HCT116 (cell line): ENCODE measurements at regions not wholly inside any gene's neighbourhood (a gene's known extent, or its start where the extent isn't known, plus 50 kb on each side); places are given as distances from the start of the nearest gene placed in this dataset.

Experiments
- ATAC-seq: fragments of 200-7000 bp; cut with Tn5 transposase; 2 replicates; pipeline ENCODE4 v1.9.1; 2020; ENCODE audit warnings: mild to moderate bottlenecking, moderate library complexity
- BruUV-seq: library from RNA; stranded (reverse); fragments of 400-500 nt; replicated peaks from 2 replicates; lab custom pipeline; 2021; lab: Mats Ljungman, UMichigan
- CTCF ChIA-PET: fragments of 300-600 bp; sonication (Branson Sonifier 250); formaldehyde crosslinking; loops from one replicate; lab custom pipeline; 2021; ENCODE audit warnings: antibody characterized with exemption; lab: Charles Lee
- POLR2A ChIA-PET: fragments of 300-600, 350-600 bp; sonication (Branson Sonifier 250); formaldehyde crosslinking; loops from one replicate; lab custom pipeline; 2021; ENCODE audit warnings: antibody characterized with exemption; lab: Charles Lee
- RAD21 ChIA-PET, 2 experiments: fragments of 300-600 bp; sonication (Branson Sonifier 250); formaldehyde crosslinking; loops; one replicate each; lab custom pipeline; 2023; ENCODE audit warnings: low total read pairs in 2 of 2; ENCODE audit not compliant: uncharacterized antibody in 2 of 2, unreplicated experiment in 2 of 2, low non-redundant PET in 1 of 2; lab: Charles Lee
- DNase-seq: peaks from one replicate; pipeline ENCODE4 v3.0.0-alpha.2; 2010; ENCODE audit warnings: low read depth, low spot score
- H2AFZ ChIP-seq: fragments of 200-600 bp; shearing (Covaris generic), sonication (generic); 2 replicates; pipeline ENCODE4 v1.6.1; 2017; ENCODE audit warnings: low read depth, mixed run types, mixed read lengths, antibody characterized with exemption, low read length; ENCODE audit not compliant: poor library complexity, severe bottlenecking
- H3K27ac ChIP-seq: 2 replicates; pipeline ENCODE4 v1.5.1; 2012; ENCODE audit warnings: low read depth, low read length
- H3K27me3 ChIP-seq: fragments of 200-600 bp; sonication (generic); 2 replicates; pipeline ENCODE4 v1.6.1; 2016; ENCODE audit warnings: mixed run types, low read length, mixed read lengths; ENCODE audit not compliant: insufficient read depth
- H3K36me3 ChIP-seq, 2 experiments: fragments of 200-500 bp in 1 of 2; fragments of 200-600 bp in 1 of 2; sonication (Bioruptor generic) in 1 of 2; sonication (generic) in 1 of 2; 2 replicates each; pipeline versions ENCODE4 v1.5.1 to v1.6.1; 2014 to 2016; ENCODE audit warnings: low read length in 2 of 2, inconsistent platforms in 1 of 2, mixed read lengths in 1 of 2, mixed run types in 1 of 2; ENCODE audit not compliant: insufficient read depth in 2 of 2, control insufficient read depth in 1 of 2
- H3K4me1 ChIP-seq, 2 experiments: fragments of 200-600 bp in 1 of 2; sonication (generic) in 1 of 2; 2 replicates each; pipeline versions ENCODE4 v1.5.1 to v1.6.1; 2012 to 2017; ENCODE audit warnings: low read length in 2 of 2, inconsistent platforms in 1 of 2, mild to moderate bottlenecking in 1 of 2, mixed read lengths in 1 of 2, mixed run types in 1 of 2, moderate library complexity in 1 of 2; ENCODE audit not compliant: insufficient read depth in 2 of 2, control insufficient read depth in 1 of 2
- H3K4me2 ChIP-seq: fragments of 200-600 bp; sonication (generic); 2 replicates; pipeline ENCODE4 v1.6.1; 2017; ENCODE audit warnings: mixed run types, low read length, mixed read lengths
- H3K4me3 ChIP-seq, 2 experiments: fragments of 200-600 bp in 1 of 2; sonication (generic) in 1 of 2; replicated peaks in 1 of 2; 2 replicates each; pipeline ENCODE4 v1.5.1; 2011 to 2016; ENCODE audit warnings: low read length in 2 of 2, control low read depth in 1 of 2, low read depth in 1 of 2, mild to moderate bottlenecking in 1 of 2, mixed read lengths in 1 of 2, mixed run types in 1 of 2
- H3K79me2 ChIP-seq: fragments of 200-600 bp; sonication (generic); 2 replicates; pipeline ENCODE4 v1.6.1; 2017; ENCODE audit warnings: mild to moderate bottlenecking, mixed run types, low read length, moderate library complexity, mixed read lengths; ENCODE audit not compliant: insufficient read depth
- H3K9ac ChIP-seq: fragments of 200-600 bp; sonication (generic); 2 replicates; pipeline ENCODE4 v1.6.1; 2016; ENCODE audit warnings: low read length, mixed read lengths
- H3K9me2 ChIP-seq: fragments of 200-600 bp; sonication (generic), shearing (Covaris generic); 2 replicates; pipeline ENCODE4 v1.6.1; 2017; ENCODE audit warnings: mixed run types, mild to moderate bottlenecking, moderate library complexity; ENCODE audit not compliant: insufficient read depth
- H3K9me3 ChIP-seq, 2 experiments: fragments of 200-500 bp in 1 of 2; fragments of 200-600 bp in 1 of 2; sonication (Bioruptor generic) in 1 of 2; sonication (generic) in 1 of 2; 2 replicates each; pipeline ENCODE4 v1.6.1; 2014 to 2017; ENCODE audit warnings: low read length in 2 of 2, mixed read lengths in 2 of 2, inconsistent platforms in 1 of 2, low read depth in 1 of 2, mild to moderate bottlenecking in 1 of 2, mixed run types in 1 of 2, moderate library complexity in 1 of 2; ENCODE audit not compliant: control insufficient read depth in 1 of 2, insufficient read depth in 1 of 2
- H4K20me1 ChIP-seq: fragments of 200-600 bp; sonication (generic), shearing (Covaris generic); 2 replicates; pipeline ENCODE4 v1.6.1; 2017; ENCODE audit warnings: mixed run types, mild to moderate bottlenecking, moderate library complexity; ENCODE audit not compliant: insufficient read depth
- ELF1 ChIP-seq: IDR thresholded peaks from 2 replicates; pipeline ENCODE4 v1.6.1; 2012; ENCODE audit warnings: low read depth, borderline replicate concordance
- FOSL1 ChIP-seq: IDR thresholded peaks from 2 replicates; pipeline ENCODE4 v1.6.1; 2012; ENCODE audit warnings: low read depth
- JUND ChIP-seq: IDR thresholded peaks from 2 replicates; pipeline ENCODE4 v1.6.1; 2012
- POLR2A ChIP-seq: IDR thresholded peaks from 2 replicates; pipeline ENCODE4 v1.7.0; 2011; ENCODE audit warnings: borderline replicate concordance; ENCODE audit not compliant: insufficient read depth, insufficient read length; ENCODE audit errors: extremely low read depth
- POLR2AphosphoS5 ChIP-seq: IDR thresholded peaks from 2 replicates; pipeline ENCODE4 v1.6.1; 2011; ENCODE audit warnings: mild to moderate bottlenecking, low read depth, low read length, moderate library complexity
- SP1 ChIP-seq: IDR thresholded peaks from 2 replicates; pipeline ENCODE4 v1.6.1; 2012; ENCODE audit warnings: low read depth
- ZFX ChIP-seq: fragments of 450-650 bp; IDR thresholded peaks from 2 replicates; pipeline ENCODE4 v1.6.1; 2017
- intact Hi-C: fragments of 100-400 bp; cut with micrococcal nuclease; formaldehyde crosslinking; loops from 2 replicates; pipeline ENCODE4 v1.10.0; 2022
- TF ChIP-seq, protein P1 (sequence below): IDR thresholded peaks from 2 replicates; pipeline ENCODE4 v1.6.1; 2012; ENCODE audit warnings: low read depth
- TF ChIP-seq, protein P2 (sequence below): IDR thresholded peaks from 2 replicates; pipeline ENCODE4 v1.6.1; 2011; ENCODE audit warnings: mild to moderate bottlenecking, low read length, moderate library complexity; ENCODE audit not compliant: insufficient replicate concordance; ENCODE audit errors: extremely low read depth

DNA sequence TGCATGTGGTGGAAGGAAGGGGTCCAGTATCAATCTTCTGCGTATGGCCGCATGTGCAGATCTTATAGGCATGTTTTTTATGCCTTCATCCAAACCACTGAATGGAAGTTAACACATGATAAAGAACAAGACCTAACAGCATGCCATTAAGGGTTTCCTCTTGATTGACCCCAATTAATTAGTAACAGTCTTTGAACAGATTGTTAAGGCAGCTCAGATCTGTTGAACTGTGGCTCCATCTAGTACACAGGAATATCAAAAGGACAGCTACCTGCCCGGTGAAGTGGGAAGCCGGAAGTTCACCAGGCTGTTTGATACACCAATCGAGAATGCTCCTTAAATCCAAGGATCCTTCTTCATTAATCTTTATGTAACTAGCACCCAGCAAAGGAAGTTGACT, 159.9 kb upstream of the ADAMTS16 start:
- DNase-seq, result no peak
- H3K4me1 ChIP-seq, result no peaks in the 10 kb centered on the region
- ChIA-PET CTCF (no interaction called here), POLR2A (no interaction called here), RAD21 (no interaction called here)
- no peak overlapping the region for H3K9ac ChIP-seq
- H3K27me3 ChIP-seq, result peaks cover 7% of the 10 kb centered on the region
- intact Hi-C loops, result no loop called here
- ATAC-seq, result no peak
- H3K36me3 ChIP-seq, result no peaks in the 10 kb centered on the region
- no peaks in the 10 kb centered on the region for H3K79me2 ChIP-seq
- H3K9me2 ChIP-seq, result no peaks in the 10 kb centered on the region
- no peak overlapping the region for H3K4me2 ChIP-seq
- TF ChIP-seq, protein P1, sequence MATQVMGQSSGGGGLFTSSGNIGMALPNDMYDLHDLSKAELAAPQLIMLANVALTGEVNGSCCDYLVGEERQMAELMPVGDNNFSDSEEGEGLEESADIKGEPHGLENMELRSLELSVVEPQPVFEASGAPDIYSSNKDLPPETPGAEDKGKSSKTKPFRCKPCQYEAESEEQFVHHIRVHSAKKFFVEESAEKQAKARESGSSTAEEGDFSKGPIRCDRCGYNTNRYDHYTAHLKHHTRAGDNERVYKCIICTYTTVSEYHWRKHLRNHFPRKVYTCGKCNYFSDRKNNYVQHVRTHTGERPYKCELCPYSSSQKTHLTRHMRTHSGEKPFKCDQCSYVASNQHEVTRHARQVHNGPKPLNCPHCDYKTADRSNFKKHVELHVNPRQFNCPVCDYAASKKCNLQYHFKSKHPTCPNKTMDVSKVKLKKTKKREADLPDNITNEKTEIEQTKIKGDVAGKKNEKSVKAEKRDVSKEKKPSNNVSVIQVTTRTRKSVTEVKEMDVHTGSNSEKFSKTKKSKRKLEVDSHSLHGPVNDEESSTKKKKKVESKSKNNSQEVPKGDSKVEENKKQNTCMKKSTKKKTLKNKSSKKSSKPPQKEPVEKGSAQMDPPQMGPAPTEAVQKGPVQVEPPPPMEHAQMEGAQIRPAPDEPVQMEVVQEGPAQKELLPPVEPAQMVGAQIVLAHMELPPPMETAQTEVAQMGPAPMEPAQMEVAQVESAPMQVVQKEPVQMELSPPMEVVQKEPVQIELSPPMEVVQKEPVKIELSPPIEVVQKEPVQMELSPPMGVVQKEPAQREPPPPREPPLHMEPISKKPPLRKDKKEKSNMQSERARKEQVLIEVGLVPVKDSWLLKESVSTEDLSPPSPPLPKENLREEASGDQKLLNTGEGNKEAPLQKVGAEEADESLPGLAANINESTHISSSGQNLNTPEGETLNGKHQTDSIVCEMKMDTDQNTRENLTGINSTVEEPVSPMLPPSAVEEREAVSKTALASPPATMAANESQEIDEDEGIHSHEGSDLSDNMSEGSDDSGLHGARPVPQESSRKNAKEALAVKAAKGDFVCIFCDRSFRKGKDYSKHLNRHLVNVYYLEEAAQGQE, result no peak
- TF ChIP-seq, protein P2, sequence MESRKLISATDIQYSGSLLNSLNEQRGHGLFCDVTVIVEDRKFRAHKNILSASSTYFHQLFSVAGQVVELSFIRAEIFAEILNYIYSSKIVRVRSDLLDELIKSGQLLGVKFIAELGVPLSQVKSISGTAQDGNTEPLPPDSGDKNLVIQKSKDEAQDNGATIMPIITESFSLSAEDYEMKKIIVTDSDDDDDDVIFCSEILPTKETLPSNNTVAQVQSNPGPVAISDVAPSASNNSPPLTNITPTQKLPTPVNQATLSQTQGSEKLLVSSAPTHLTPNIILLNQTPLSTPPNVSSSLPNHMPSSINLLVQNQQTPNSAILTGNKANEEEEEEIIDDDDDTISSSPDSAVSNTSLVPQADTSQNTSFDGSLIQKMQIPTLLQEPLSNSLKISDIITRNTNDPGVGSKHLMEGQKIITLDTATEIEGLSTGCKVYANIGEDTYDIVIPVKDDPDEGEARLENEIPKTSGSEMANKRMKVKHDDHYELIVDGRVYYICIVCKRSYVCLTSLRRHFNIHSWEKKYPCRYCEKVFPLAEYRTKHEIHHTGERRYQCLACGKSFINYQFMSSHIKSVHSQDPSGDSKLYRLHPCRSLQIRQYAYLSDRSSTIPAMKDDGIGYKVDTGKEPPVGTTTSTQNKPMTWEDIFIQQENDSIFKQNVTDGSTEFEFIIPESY, result no peak
- TF ChIP-seq ELF1, result no peak
- TF ChIP-seq POLR2AphosphoS5, result no peak
- no peak for TF ChIP-seq JUND
- TF ChIP-seq ZFX, result no peak
- TF ChIP-seq POLR2A, result no peak
- TF ChIP-seq SP1, result no peak
- no peak for TF ChIP-seq FOSL1
- H3K9me3 ChIP-seq, result no peaks in the 10 kb centered on the region
- no TSS peak for BruUV-seq
- no peak overlapping the region for H2AFZ ChIP-seq
- no peak overlapping the region for H3K4me3 ChIP-seq
- no peak overlapping the region for H3K27ac ChIP-seq
- no peaks in the 10 kb centered on the region for H4K20me1 ChIP-seq
